Retinal pigment epithelial cell (primary cell): ENCODE measurements at regions not wholly inside any gene's neighbourhood (a gene's known extent, or its start where the extent isn't known, plus 50 kb on each side); places are given as distances from the start of the nearest gene placed in this dataset.

Source experiments
- DNase-seq: peaks from one replicate; pipeline ENCODE4 v3.0.0-alpha.2; 2010; ENCODE audit warnings: low read depth
- H3K4me3 ChIP-seq: 2 replicates; pipeline ENCODE4 v1.5.1; 2011; ENCODE audit warnings: mild to moderate bottlenecking, low read length, control low read depth, moderate library complexity
- CTCF ChIP-seq: conservative IDR thresholded peaks from 2 replicates; pipeline ENCODE4 v1.5.1; 2011; ENCODE audit warnings: low read depth, low read length, control low read depth, inconsistent platforms

DNA sequence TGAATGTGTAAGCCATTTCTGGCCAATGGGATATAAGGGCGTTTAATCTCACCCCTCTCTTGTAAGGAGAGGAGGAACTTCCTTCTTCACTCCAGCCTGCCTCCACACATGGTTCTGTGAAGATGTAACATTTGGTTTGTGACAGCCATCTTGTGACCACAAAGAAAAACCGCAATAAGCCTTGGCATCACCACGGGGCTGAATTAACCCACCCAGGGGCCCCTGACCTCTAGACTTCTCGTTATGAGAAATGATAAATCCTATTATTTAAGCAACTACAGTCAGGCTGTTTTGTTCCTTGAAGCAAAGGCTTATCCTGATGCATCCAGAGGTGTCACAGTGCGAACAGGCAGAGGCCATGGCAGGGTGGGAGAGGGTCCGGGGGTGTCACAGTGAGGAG lies 139.7 kb downstream of the CDC5L start:
- TF ChIP-seq CTCF = no peak
- H3K4me3 ChIP-seq = no peak overlapping the region
- no peak for DNase-seq

GRCh38 chr6:44527583-44528369 lies 140.3 kb downstream of the CDC5L start:
- TF ChIP-seq CTCF = no peak
- no peak overlapping the region for H3K4me3 ChIP-seq

DNA sequence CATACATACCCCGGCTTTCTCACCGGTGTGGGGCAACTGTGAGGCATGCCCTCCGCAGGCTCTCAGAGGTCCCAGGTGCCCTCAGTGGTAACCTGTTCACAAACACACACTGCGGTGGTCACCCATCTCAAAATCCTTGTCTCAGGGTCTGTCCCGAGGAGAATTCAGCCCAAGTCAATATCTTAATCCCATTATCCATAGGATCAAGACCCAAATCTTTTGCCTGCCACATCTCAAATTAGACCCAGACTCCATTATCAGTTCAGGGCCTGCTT lies 140.8 kb downstream of the CDC5L start:
- TF ChIP-seq CTCF = no peak
- no peak overlapping the region for H3K4me3 ChIP-seq
- no peak for DNase-seq

More at GRCh38 chr6:44527583-44528369, 140.3 kb downstream of the CDC5L start:
- DNase-seq = no peak

- TF ChIP-seq CTCF = no peak
- no peak for DNase-seq
Measured at GRCh38 chr6:44528716-44529115, 141.2 kb downstream of the CDC5L start.

DNA sequence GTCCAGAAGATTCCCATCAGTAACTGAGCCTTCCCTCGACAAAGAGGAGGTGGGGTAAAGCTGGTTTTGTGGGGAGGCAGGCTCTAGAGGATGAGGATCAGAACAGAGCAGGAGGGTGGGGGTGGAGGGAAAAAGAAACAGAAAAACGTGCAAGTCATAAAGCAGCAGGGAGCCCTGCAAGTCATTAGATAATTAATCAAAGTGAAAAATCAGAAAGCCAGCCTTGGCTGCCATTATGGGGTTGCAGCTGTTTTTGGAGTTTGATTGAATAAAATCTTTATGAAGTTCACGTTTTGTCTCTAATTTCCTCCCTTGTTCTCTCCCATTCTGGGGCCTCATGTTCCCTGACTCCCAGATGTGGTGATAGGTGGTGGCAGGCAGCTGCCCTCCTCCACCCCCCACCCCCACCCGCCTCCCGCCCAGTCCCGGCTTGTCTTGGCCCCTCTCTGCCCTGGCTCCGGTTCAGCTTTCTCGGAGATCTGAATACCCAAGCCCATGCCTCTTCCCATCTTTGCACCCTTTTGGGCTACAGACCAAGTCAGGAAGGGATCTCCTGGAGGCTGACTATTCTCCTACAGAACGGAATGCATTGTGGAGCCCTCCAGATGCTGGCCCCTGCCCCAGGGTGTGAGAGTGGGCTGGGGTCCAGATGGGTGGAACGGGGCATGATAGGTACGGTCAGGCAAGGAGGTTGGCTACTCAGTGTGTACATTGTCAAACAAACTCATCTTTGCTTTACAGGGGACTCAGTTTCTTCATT lies 141.8 kb downstream of the CDC5L start:
- no peak for DNase-seq
- no peak overlapping the region for H3K4me3 ChIP-seq
- no peak for TF ChIP-seq CTCF

More at GRCh38 chr6:44528716-44529115, 141.2 kb downstream of the CDC5L start:
- H3K4me3 ChIP-seq = no peak overlapping the region

GRCh38 chr6:44530209-44530909 lies 142.9 kb downstream of the CDC5L start:
- TF ChIP-seq CTCF = no peak

DNA sequence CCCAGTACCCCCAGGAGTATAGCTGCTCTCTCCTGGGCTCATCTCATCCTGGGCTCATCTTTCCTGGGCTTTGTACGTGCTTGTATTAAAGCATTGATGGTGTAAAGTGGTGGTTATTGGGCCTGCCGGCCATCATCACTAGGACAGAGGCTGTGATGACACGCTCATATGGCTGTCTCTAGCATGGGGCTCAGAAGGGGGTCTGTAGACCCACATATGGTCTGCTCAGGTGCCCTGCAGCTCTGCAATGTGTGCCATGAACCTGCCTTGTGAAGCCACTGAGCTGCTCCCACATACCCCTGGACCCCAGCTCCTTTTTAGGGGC lies 143.4 kb downstream of the CDC5L start:
- no peak overlapping the region for H3K4me3 ChIP-seq
- no peak for DNase-seq
- no peak for TF ChIP-seq CTCF

More at GRCh38 chr6:44530209-44530909, 142.9 kb downstream of the CDC5L start:
- DNase-seq = no peak
- H3K4me3 ChIP-seq = no peak overlapping the region
